SH-SY5Y (cell line): ENCODE measurements at regions not wholly inside any gene's neighbourhood (a gene's known extent, or its start where the extent isn't known, plus 50 kb on each side); places are given as distances from the start of the nearest gene placed in this dataset.

Source experiments
- GATA2 ChIP-seq: IDR thresholded peaks from 2 replicates; pipeline ENCODE4 v1.6.1; 2011; ENCODE audit warnings: mild to moderate bottlenecking, low read depth, low read length
- GATA3 ChIP-seq: IDR thresholded peaks from 2 replicates; pipeline ENCODE4 v1.6.1; 2011; ENCODE audit warnings: low read depth, mild to moderate bottlenecking, low read length, moderate library complexity

GRCh38 chr11:70672991-70673653 is 274.8 kb downstream of the CTTN start:
- TF ChIP-seq GATA2 (no peak), GATA3 (no peak)
